ENCODE measurements at regions not wholly inside any gene's neighbourhood (a gene's known extent, or its start where the extent isn't known, plus 50 kb on each side); places are given as distances from the start of the nearest gene placed in this dataset.

DNA sequence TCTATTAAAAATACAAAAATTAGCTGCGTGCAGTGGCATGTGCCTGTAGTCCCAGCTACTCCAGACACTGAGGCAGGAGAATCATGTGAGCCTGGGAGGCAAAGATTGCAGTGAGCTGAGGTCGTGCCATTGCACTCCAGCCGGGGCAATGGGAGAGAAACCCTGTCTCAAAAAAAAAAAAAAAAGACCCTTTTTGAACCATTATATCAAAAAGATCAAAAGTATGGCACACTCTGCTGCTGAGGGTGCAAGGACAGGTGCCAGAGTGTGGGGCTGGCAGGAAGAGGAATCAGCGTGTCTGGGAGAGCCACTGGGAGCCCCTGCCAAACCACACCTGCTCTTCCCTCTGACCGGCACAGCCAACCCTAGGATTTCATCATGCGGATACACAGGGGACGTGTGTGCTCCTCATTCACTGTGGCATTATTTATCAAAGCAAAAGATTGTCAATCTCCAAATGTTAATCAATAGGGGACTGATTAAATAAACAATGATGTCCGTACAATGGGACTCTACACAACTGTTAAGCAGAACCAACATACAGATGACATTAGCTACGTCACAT is 147.3 kb upstream of the TLE3 start:
- TF ChIP-seq SUZ12 (IDR thresholded peaks at IDR 0.05; ENCODE audit: extremely low read depth, insufficient read depth, insufficient read length) (no peak), ZNF274 (IDR thresholded peaks at IDR 0.05; ENCODE audit: low read depth, low read length) (no peak), YY1 (IDR thresholded peaks at IDR 0.05; ENCODE audit: insufficient read depth, insufficient read length) (no peak)

All from NT2/D1 (cell line).